ENCODE measurements at regions not wholly inside any gene's neighbourhood (a gene's known extent, or its start where the extent isn't known, plus 50 kb on each side); places are given as distances from the start of the nearest gene placed in this dataset.

GRCh38 chr5:130693509-130693908 lies 471.5 kb downstream of the HINT1 start:
- no peak for TF ChIP-seq CTCF (conservative IDR thresholded peaks at IDR 0.05)
- TF ChIP-seq ZFX (IDR thresholded peaks at IDR 0.05), result no peak
- H3K27ac ChIP-seq, result no peak overlapping the region

GRCh38 chr5:130692770-130693169 lies 472.3 kb downstream of the HINT1 start:
- H3K27ac ChIP-seq, result no peak overlapping the region
- TF ChIP-seq ZFX (IDR thresholded peaks at IDR 0.05), result no peak

- no peak overlapping the region for H3K27ac ChIP-seq
- TF ChIP-seq ZFX (IDR thresholded peaks at IDR 0.05), result no peak
- no peak for TF ChIP-seq CTCF (conservative IDR thresholded peaks at IDR 0.05)
Observed at GRCh38 chr5:130689831-130690230, 475.2 kb downstream of the HINT1 start.

GRCh38 chr5:130687085-130687733 lies 477.8 kb downstream of the HINT1 start:
- no peak for TF ChIP-seq CTCF (conservative IDR thresholded peaks at IDR 0.05)
- H3K27ac ChIP-seq, result no peak overlapping the region

- no peak overlapping the region for H3K27ac ChIP-seq
- no peak for TF ChIP-seq ZFX (IDR thresholded peaks at IDR 0.05)
- TF ChIP-seq CTCF (conservative IDR thresholded peaks at IDR 0.05), result no peak
Observed at GRCh38 chr5:130678637-130679036, 486.4 kb downstream of the HINT1 start.

- no peak overlapping the region for H3K27ac ChIP-seq
- TF ChIP-seq CTCF (conservative IDR thresholded peaks at IDR 0.05) (no peak), ZFX (IDR thresholded peaks at IDR 0.05) (no peak)
Observed at GRCh38 chr5:130666462-130666861, 498.6 kb downstream of the HINT1 start.

GRCh38 chr5:130652176-130652575 lies 512.9 kb downstream of the HINT1 start:
- H3K27ac ChIP-seq, result no peak overlapping the region
- no peak for TF ChIP-seq ZFX (IDR thresholded peaks at IDR 0.05)
- no peak for TF ChIP-seq CTCF (conservative IDR thresholded peaks at IDR 0.05)

- H3K27ac ChIP-seq, result no peak overlapping the region
- TF ChIP-seq CTCF (conservative IDR thresholded peaks at IDR 0.05) (no peak), ZFX (IDR thresholded peaks at IDR 0.05) (no peak)
Observed at GRCh38 chr5:130651440-130651839, 513.6 kb downstream of the HINT1 start.
